ENCODE measurements at regions not wholly inside any gene's neighbourhood (a gene's known extent, or its start where the extent isn't known, plus 50 kb on each side); places are given as distances from the start of the nearest gene placed in this dataset.
"Not testable (repeated sequence)": the region's sequence is repeated elsewhere in the genome, so short reads cannot be mapped to it uniquely, and the experiment has no call there.

DNA sequence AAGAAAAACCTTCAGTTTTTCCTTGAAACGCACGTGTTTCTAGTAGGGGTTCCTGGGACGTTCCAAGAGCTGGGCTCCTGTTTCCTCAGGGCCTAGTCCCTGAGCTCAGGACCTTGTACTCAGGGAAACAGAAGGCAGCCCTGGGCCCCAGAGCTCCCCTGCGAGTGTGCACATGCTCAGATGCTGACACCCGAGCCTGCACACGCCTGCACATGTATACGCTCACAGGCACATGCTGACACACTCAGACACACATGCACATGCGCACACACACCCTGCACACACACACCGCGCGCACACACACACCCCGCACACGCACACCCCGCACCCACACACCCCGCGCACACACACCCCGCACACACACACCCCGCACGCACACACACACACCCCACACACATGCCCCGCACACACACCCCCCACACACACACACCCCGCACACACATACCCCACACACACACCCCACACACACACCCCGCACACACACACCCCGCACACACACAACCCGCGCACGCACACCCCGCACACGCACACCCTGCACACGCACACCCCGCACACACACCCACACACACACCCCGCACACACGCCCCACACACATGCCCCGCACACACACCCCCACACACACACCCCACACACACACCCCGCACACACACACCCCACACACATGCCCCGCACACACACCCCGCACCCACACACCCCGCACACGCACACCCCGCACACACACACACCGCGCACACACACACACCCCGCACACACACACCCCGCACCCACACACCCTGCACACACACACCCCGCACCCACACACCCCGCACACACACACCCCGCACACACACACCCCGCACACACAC lies 52.2 kb downstream of the CALML3 start:
- no peak for DNase-seq (ENCODE audit: low spot score)

DNA sequence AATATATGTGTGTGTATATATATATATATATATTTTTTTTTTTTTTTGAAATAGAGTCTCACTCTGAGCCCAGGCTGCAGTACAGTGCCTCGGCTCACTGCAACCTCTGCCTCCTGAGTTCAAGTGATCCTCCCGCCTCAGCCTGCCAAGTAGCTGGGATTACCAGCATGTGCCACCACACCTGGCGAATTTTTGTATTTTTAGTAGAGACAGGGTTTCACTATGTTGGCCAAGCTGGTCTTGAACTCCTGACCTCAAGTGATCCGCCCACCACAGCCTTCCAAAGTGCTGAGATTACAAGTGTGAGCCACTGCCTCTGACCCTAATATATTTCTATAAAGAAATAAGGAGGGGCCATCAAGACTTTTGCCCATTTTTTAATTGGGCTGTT lies 55.3 kb downstream of the CALML3 start:
- DNase-seq (ENCODE audit: low spot score): not testable (repeated sequence)

DNA sequence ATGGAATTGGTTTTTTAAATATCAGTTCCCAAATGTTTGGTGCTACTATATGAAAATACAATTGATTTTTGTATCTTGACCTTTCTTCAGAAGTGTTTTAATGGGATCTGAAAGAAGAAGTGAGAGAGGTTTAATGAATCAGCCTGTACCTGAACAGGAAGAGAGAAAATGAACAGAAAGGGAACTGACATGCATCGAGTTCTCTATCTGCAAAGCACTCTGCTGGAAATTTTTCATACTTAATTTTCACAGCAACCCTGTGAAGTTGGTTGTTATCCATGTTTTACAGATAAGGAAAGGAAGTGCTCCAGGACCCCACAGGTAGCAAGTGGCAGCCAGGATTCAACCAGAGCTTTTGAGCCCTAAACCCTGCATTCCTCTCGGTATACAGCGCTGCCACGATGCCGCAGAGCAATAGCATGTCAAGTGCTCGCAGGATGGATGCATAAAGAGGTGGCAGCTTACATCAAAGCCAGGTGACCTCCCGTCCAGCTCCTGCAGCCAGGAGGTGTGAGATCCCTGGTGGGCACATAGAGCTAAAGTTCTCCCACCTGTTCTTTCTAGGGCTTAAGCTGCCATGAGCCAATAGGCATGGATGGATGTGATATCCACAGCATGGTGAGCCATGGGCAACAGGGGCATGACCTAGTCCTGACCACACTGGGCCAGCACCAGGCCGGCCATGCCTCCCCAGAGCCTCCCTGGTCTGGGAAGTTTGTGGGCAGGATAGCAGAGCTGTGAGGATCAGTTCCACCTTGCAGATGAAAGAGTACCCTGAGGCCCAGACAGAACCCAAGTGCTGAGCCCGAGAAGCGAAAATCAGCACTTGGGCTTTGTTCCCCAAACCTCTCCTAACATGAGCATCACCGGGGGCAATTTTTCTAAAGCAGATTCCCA lies 57.2 kb downstream of the CALML3 start:
- no peak for DNase-seq (ENCODE audit: low spot score)

DNA sequence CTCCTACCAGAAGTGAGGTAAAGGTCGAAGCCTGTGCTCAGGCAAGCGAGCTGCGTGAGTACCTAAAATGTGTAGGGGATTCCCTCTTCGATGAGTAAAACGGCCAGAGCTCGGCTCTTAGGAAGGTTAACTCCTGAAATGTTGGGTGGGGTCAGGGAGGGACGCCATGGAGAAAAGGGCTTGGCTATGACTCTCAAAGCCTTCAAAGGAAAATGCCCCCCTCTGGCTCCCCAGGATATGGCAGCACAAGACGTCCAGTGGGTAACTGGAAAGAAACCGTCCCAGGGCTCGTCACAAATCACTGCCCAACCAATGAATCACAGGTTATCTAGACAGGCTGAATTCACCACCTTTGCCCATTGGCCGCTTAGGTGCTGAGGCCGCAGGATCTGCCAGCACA lies 58.0 kb downstream of the CALML3 start:
- DNase-seq (ENCODE audit: low spot score): no peak

DNA sequence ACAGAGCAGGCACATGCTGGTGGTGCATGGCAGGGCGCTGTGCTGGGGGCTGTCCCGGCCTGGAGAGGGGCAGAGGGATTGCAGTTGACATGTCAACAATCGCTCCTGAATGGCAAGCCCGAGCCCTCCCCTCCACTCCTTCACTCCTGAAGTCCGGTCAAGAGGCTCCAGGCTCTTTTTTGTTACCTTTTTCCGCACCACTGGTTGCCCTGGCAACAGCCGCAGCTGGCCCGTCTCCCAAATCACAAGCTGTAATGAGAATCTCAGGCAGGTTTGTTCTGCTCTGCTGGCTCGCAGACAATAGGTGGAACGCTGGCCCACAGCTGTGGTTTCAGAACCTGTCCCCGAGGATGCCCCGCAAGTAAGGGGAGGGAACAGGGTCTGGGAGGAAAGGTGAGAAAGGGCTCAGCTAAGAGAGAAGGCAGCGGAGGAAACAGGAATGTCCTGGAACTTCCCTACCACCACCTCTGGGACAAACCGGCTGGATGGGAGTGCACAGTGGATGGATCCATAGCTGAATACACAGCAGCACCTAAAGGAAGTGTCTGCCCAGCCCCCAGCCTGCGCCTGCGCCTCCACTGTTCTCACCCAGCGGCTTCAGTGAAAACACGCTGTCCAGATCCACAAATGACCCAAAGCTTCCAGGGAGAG lies 58.9 kb downstream of the CALML3 start:
- no peak for DNase-seq (ENCODE audit: low spot score)

DNA sequence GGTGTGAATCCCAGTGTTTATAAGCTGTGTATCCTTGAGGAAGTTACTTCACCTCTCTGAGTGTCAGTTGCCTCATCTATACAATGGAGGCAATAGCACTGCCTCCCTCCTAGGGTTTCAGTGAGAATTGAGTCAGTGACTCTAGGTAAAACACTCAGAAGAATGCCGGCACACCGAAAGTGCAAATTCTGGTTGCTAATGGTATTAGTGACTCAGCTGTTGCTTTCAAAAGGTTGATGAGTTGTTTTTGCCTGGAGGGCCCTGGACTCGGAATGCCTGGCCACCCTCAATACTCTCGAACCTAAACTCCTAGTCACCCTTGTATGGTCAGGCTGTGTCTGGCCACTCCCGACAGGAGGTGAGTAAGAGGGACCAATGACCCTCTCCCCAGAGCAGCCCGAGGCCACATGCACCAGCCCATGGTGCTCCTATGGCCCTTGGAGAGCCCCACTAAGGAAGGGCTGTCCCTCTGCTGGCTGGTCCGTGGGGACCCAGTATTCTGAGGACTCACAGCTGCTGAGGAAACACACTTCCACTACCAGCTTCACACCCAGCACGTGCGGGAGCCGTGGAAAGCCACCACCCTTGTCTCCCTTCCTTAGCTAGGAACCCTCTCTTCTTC lies 60.2 kb downstream of the CALML3 start:
- peak; percentile 91 for DNase-seq (ENCODE audit: low spot score)

DNA sequence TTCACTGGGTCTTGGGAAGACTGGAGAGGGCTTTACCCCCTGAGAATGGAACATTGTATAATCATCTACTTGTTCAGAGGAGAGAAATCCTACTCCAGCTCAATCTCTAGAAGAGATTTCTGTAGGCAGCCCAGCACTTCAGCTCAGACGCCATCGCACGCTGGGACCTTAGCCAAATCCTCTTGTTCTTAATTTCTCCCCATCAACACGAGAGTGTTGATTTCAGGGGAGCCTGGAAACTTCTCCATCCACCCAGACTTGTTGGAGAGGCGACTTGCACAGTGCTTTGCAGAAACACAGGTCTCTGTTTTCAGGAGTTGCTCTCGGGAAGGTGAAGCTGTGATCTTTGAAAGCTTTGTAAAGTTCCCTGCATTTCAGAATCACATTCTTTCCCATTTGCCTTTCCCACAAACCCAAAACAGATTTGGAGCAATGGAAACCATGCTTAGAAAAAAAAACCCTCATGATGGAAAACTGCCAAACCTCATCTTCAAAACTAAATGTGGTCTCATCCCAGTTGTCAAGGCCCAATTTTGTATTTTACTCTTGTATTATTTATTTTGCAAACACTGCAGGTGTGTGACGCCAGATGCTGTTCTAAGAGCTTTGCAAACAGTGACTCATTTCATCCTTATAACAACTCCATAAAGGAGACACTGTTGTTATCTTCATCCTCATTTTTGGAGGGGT lies 60.9 kb downstream of the CALML3 start:
- peak; percentile 21 for DNase-seq (ENCODE audit: low spot score)

DNA sequence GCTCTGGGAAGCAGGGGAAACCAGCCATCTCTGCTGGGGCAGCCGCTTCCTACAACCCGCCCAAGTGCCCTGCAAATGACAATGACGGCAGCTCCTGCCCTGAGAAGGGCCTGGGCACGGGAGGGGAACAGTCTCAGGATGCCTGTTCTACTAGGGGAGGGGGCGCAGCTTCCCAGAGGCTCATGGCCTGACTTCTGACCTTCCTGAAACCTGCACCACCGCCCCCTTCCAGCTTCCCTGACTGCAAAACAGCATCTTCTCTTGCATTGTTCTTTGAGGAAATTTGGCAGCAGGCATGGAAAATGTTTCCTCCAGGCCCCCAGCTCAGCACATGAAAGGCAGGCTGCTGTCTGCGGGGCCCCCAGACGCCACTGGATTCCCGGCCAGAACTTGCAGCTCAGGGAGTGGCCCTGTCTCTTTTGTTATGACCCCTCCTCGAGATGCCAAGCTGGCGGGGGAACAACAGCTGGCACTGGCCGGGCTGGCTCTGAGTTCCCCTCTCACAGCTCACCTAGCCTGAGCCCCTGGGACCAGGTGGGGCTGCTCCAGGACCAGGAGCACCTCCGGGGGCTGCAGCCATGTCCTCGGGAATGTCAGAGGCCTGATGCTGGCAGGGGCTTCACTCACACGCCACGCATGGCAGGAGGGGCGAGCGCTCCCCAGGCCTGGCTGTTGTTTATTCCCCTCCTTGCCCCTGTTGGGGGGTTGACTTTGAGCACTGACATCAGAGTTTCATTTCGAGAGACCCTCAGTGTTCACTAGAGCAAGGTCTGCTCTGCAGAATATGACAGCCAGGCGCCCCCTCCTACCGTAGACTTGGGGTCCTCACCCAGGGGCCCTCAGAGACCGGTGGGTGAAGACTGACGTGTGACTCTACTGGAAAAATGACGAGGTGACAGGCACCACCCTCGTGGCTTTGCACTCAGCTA lies 62.7 kb downstream of the CALML3 start:
- DNase-seq (ENCODE audit: low spot score): no peak

DNA sequence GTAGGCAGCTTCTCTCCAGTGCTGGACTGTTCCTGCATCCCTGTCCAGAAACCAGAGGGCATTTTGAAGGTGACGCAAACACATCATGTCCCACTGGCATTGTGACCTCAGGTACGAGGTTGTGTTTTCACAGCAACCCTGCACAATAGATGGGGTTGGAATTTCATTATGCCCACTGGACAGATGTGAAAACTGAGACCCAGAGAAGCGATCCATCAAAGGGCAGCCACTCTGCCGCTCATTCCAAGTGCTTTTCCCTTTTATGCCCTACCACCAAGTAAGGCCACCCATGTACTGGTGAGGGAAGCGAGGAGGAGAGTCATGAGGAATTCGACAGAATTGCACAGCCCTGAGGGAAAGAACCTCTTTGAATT lies 63.3 kb downstream of the CALML3 start:
- no peak for DNase-seq (ENCODE audit: low spot score)

DNA sequence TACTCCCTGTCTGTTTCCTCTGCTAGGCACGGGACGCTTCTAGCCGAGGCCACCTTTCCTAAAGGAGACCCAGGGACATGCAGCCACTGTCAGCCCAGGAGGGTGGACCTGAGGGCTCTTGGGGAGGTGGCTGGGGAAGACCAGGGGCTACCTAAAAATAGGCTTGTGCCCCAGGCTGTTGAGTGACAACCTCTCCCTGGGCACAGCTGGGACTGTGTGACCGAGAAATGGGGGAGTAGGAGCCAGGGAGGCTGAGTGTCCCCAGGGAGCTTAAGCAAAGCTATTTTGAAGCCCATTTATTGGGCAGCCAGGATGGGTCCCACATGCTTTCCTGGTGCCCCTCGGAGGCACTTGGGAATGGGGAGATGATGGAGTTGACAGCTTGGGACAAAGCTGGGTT lies 63.8 kb downstream of the CALML3 start:
- DNase-seq (ENCODE audit: low spot score): no peak
